Adrenal gland (tissue), 9 donors: ENCODE measurements at regions not wholly inside any gene's neighbourhood (a gene's known extent, or its start where the extent isn't known, plus 50 kb on each side); places are given as distances from the start of the nearest gene placed in this dataset.

Source experiments
- DNase-seq, 7 donors: peaks; one replicate each; pipeline ENCODE4 v3.0.0-alpha.2; 2019 to 2020
- H3K27ac ChIP-seq, 5 donors: fragments of 200-600 bp; sonication (generic) in 4 of 5; 1 replicate in 3 of 5; 2 replicates in 2 of 5; pipeline versions ENCODE4 v1.5.1 to v1.8.0; 2016 to 2020; ENCODE audit warnings: mild to moderate bottlenecking in 1 of 5
- H3K27me3 ChIP-seq: fragments of 200-600 bp; 2 replicates; pipeline ENCODE4 v1.8.0; 2021
- H3K36me3 ChIP-seq, 2 donors: fragments of 200-600 bp; replicated peaks in 1 of 2; 1 replicate in 1 of 2; 2 replicates in 1 of 2; pipeline versions ENCODE4 v1.5.1 to v1.8.0; 2018 to 2022
- H3K4me1 ChIP-seq, 2 donors: fragments of 200-600 bp; replicated peaks in 1 of 2; 1 replicate in 1 of 2; 2 replicates in 1 of 2; pipeline versions ENCODE4 v1.5.1 to v1.8.0; 2018 to 2021
- H3K4me3 ChIP-seq, 4 donors: fragments of 200-600 bp; sonication (generic) in 3 of 4; one replicate each; pipeline ENCODE4 v1.5.1; 2016 to 2018
- H3K9me3 ChIP-seq, 3 donors: fragments of 200-600 bp; sonication (generic) in 1 of 3; replicated peaks in 1 of 3; 1 replicate in 2 of 3; 2 replicates in 1 of 3; pipeline versions ENCODE4 v1.5.1 to v1.8.0; 2016 to 2021
- POLR2A ChIP-seq, 2 donors: fragments of 450-650 bp; IDR thresholded peaks; one replicate each; pipeline ENCODE4 v1.6.1; 2017; ENCODE audit warnings: antibody characterized with exemption in 2 of 2, mild to moderate bottlenecking in 2 of 2, moderate library complexity in 1 of 2
- WGBS, 4 donors: extraction: QIAGEN DNeasy Blood & Tissue Kit in 2 of 4; methylation state at CpG; one replicate each; pipeline versions ENCODE4 v1.1.5 to v1.1.7; 2013 to 2017; 5-methylcytosine and 5-hydroxymethylcytosine counted together
- intact Hi-C, 2 donors: fragments of 100-400 bp; cut with DNase I; formaldehyde crosslinking; loops; one replicate each; pipeline versions ENCODE4 v1.14.1 to v1.15.0; 2022 to 2023
- TF ChIP-seq, protein P1 (sequence below), 6 experiments: fragments of 450-650 bp in 4 of 6; fragments of 200-600 bp in 2 of 6; sonication (generic) in 1 of 6; IDR thresholded peaks; 1 replicate in 5 of 6; 2 replicates in 1 of 6; pipeline versions ENCODE4 v1.5.1 to v1.8.0; 2016 to 2021; ENCODE audit warnings: antibody characterized with exemption in 6 of 6, mild to moderate bottlenecking in 2 of 6, moderate library complexity in 1 of 6
- donor health status: healthy with polysubstance abuse.
- donor health status: Bipolar disorder and iron deficiency.
- donor health status: DM: yes; HTN: yes; CAD: no.
- donor health status: DM: no; HTN: no; CAD: no.
- donor health status: DM: no; HTN: no; CAD: no.

DNA sequence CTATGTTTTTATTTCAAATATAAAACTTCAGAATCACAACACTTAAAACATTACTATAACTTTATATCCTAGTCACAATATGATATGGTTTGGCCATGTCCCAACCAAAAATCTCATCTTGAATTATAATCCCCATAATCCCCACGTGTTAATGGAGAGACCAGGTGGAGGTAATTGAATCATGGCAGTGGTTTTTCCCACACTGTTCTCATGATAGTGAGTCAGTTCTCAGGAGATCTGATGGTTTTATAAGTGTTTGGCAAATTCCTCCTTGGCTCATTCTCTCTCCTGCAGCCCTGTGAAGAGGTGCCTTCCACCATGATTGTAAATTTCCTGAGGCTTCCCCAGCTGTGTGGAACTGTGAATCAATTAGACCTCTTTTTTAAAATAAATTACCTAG, 307.6 kb downstream of the SPRY2 start:
- Histone ChIP-seq H3K36me3 (no peaks in the 10 kb centered on the region), H3K27ac (no peak overlapping the region), H3K4me1 (no peaks in the 10 kb centered on the region), H3K4me3 (no peak overlapping the region), H3K9me3 (no peaks in the 10 kb centered on the region), H3K27me3 (no peaks in the 10 kb centered on the region)
- WGBS, 4 donors = 49 to 71% (median 55%) methylated on average over 1 of the region's 1 CpG
- DNase-seq = no peak
- TF ChIP-seq POLR2A (IDR thresholded peaks at IDR 0.05) = no peak
- TF ChIP-seq, protein P1, sequence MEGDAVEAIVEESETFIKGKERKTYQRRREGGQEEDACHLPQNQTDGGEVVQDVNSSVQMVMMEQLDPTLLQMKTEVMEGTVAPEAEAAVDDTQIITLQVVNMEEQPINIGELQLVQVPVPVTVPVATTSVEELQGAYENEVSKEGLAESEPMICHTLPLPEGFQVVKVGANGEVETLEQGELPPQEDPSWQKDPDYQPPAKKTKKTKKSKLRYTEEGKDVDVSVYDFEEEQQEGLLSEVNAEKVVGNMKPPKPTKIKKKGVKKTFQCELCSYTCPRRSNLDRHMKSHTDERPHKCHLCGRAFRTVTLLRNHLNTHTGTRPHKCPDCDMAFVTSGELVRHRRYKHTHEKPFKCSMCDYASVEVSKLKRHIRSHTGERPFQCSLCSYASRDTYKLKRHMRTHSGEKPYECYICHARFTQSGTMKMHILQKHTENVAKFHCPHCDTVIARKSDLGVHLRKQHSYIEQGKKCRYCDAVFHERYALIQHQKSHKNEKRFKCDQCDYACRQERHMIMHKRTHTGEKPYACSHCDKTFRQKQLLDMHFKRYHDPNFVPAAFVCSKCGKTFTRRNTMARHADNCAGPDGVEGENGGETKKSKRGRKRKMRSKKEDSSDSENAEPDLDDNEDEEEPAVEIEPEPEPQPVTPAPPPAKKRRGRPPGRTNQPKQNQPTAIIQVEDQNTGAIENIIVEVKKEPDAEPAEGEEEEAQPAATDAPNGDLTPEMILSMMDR (IDR thresholded peaks at IDR 0.05) = no peak
- intact Hi-C loops = no loop called here

DNA sequence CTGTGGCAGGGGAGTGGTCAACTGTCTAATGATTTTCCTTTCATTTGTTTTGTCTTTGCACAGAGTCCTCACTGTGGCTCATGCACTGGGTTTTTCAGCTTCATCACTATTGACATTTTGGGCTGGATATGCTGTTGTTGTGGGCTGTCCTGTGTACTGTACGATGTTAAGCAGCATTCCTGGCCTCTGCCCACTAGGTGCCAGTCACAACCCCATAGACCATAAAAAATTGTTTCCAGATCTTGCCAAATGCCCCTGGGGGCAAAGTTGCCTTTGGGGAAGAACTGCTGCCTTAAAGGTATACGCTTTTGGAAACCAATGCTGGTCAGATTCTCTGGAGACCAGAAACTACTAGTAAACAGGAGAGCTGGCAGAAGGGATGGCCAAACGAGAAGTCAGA, 310.4 kb downstream of the SPRY2 start:
- no peak overlapping the region for H3K4me3 ChIP-seq
- no peaks in the 10 kb centered on the region for H3K9me3 ChIP-seq
- no peaks in the 10 kb centered on the region for H3K4me1 ChIP-seq
- H3K27ac ChIP-seq = no peak overlapping the region
- TF ChIP-seq, protein P1 (IDR thresholded peaks at IDR 0.05) = peak in 4 of 6 experiments; percentile 17 to 31 (median 20)
- TF ChIP-seq POLR2A (IDR thresholded peaks at IDR 0.05) = no peak
- DNase-seq = peak in 4 of 7 donors; percentile 7 to 51 (median 17)
- intact Hi-C loops = no loop called here
- H3K27me3 ChIP-seq = no peaks in the 10 kb centered on the region
- WGBS, 4 donors = 43 to 70% (median 59%) methylated on average over 3 of the region's 3 CpGs
- H3K36me3 ChIP-seq = no peaks in the 10 kb centered on the region

DNA sequence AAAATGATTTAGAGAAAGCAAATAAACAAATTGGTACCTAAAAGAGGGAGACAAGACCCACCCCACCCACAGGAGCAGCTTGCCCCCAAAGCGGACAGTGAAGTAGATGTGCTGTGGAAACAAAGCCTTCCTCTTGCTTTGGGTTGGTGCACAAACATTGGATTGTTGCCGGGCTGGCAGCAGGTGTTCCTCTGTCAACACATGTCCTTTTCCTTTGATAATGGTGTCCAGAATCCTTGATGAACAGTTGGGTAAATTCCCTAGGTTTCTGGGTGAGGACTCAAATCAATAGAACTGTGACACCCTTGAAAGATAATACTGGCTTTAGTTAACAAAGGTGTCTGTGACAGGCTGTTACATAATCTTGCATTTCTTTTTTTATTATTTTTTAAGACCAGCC, 311.8 kb downstream of the SPRY2 start:
- H3K27ac ChIP-seq = no peak overlapping the region
- H3K27me3 ChIP-seq = no peaks in the 10 kb centered on the region
- no peak overlapping the region for H3K4me3 ChIP-seq
- no peaks in the 10 kb centered on the region for H3K4me1 ChIP-seq
- WGBS, 4 donors = 88 to 97% (median 91%) methylated on average over 2 of the region's 2 CpGs
- no peaks in the 10 kb centered on the region for H3K9me3 ChIP-seq
- no peak for DNase-seq
- TF ChIP-seq, protein P1 (IDR thresholded peaks at IDR 0.05) = no peak
- no peak for TF ChIP-seq POLR2A (IDR thresholded peaks at IDR 0.05)
- intact Hi-C loops = no loop called here
- no peaks in the 10 kb centered on the region for H3K36me3 ChIP-seq

DNA sequence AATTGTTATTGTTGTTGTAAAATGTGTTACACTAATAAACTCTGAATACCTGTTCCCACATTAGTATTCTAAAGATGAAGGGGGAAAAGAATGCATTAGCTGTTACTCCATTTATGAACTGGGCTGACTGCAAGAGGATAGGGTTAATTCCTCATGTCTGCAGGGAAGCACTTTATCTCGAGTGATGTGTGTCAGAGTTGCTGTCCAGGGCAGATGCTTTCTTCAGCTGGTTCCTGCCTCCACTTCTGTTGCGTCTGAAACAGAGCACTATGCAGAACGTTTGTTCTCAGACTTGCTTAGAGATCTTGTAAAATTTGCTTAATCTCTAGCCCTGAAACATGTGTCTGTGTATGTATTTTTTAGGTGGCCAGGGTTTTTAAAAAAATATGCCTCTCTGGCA, 318.8 kb downstream of the SPRY2 start:
- no peak for TF ChIP-seq POLR2A (IDR thresholded peaks at IDR 0.05)
- TF ChIP-seq, protein P1 (IDR thresholded peaks at IDR 0.05) = no peak
- 25 to 38% (median 35%) methylated on average over 3 of the region's 3 CpGs for WGBS, 4 donors
- Histone ChIP-seq H3K4me3 (no peak overlapping the region), H3K9me3 (no peaks in the 10 kb centered on the region), H3K27ac (no peak overlapping the region), H3K27me3 (peaks cover 4% of the 10 kb centered on the region), H3K4me1 (no peaks in the 10 kb centered on the region), H3K36me3 (no peaks in the 10 kb centered on the region)
- intact Hi-C loops = no loop called here
- no peak for DNase-seq
